ENCODE measurements at regions not wholly inside any gene's neighbourhood (a gene's known extent, or its start where the extent isn't known, plus 50 kb on each side); places are given as distances from the start of the nearest gene placed in this dataset.
A peak's percentile ranks its signal among the peaks of the same experiment; 100 is the strongest.
"Not testable (repeated sequence)": the region's sequence is repeated elsewhere in the genome, so short reads cannot be mapped to it uniquely, and the experiment has no call there.

DNA sequence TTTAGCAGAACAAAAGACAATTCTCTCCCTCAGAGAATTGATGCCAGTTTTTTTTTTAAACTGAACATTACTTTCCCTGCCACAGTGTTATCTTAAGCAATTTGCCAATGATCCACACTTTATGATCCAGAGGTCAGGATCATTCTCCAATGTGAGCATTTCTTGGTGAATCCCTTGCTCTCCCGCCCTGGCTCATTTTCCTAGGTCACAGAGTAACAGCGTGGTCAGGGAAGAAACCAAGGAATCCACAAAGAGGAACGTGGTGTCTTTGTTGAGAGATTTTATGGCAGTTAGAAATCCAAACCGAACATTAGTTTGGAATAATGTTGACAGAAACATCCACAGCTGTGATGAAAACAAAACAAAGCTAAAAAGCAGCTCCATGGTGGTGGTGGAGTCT, 250.3 kb downstream of the TTC32 start:
- no peak for DNase-seq (ENCODE audit: low read depth)

DNA sequence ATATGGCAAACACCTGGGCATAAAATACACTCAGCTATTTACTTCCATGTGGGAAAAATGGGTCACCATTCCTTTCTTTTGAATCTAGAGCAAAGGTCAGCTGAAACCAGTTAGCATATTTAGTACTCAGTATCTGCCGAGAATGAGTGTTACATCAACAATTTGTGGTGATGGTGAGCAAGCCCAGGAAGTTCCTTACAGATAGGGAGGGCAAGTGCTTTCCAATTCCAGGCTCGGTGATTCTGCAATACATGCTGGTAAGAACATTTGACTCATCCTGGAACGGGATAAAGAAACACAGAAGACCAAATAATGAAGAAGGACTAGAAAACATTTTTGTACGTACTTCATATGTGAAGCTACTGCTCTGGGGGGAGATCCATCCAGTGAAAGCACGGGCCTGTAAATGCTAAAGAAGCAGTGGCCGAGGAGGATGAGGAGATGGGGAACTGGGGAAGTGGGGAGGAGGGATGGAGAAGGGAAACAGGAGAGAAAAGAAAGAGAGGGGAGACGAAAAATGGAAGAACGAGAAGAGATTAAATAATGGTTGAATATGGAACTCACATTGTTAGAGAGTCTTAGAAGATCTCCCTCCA, 251.9 kb downstream of the TTC32 start:
- peak; percentile 96 for DNase-seq (ENCODE audit: low read depth)

DNA sequence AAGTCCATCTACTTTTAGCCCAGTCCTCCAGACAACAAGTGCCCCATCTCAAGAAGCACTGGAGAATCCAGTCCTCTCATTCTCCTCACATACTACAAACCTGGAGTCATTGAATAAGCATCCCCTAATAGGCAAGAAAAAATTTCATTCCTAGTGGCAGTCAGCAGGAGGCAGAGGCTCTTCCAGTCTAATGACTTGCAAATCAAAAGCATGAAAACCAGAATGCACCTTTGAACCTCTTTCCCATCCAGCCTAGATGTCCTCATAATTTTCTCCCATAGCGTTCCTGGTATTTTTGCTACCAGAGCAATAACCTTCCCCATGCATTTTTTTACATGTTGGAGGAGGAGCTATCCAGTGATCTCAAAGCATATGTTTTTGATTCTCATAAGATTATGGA, 252.6 kb downstream of the TTC32 start:
- DNase-seq (ENCODE audit: low read depth), result no peak

DNA sequence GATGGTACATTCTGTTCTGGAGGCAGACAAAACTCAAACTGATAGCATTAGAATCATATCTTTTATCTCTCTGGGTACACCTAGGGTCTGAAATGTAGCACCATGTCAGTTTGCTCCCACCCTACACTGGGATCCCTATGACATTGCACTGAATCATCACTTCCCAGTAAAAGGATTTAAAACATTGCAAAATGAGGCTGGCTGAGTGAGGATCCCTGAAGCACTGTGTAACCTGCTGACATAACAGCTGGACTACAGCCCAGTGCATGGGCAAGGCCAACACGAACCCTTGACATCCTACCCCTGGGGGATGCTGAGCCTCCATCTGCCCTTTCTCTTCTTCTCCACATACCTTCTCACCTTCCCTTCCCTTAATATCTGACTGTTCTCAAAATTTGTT, 253.2 kb downstream of the TTC32 start:
- DNase-seq (ENCODE audit: low read depth), result peak; percentile 79

DNA sequence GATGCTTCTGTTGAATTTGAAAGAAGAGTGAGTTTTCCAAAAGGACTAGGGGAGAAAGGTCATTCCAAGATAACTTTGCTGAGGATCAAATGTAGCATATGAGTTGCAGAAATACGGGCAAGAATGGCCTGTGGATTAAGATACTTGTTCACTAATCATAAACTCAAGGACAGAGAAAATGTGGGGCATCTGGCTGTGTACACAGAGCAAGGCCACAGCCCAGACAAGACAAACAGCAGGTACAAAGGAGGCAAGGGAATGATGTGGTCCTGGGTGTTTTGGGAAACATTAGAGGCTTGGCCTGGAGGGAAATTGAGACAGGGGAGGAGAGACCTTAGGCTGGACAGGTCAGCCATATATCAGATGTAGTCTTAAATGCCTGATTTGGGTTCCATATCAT, 254.8 kb downstream of the TTC32 start:
- no peak for DNase-seq (ENCODE audit: low read depth)

DNA sequence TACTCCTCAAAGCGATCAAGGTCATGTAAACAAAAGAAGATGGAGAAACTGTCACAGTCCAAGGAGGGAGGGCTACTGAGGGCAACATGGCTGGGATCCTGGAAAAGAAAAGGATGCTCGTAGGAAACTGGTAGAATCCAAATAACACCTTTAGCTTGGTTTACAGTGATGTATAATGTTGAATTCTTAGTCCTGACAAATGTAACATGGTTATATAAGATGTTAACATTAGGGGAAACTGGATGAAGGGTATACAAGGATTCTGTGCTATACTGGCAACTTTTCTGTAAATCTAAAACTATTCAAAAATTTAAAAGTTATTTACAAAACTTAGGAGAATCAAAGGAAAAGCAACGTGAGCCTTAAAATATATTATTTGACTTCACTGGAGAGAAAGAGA, 257.0 kb downstream of the TTC32 start:
- DNase-seq (ENCODE audit: low read depth), result no peak

DNA sequence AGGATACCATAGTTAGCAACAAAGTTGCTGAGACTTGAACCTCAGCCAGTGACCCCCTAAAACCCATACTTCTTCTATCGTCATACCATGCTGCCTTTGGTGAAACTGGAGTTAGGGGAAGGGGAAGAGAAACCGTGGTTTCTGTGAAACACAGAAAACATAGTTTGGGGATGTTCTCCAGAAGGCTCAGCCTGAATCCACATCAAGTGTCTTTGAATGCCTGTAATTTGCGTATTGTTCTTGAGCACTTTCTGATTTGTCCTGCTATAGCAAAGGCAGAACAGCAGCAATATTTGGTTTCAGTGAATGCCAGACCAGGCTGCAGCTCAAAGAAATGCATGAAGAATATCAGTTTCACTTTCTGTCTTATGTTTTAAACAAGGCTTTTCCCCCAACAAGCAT, 258.7 kb downstream of the TTC32 start:
- DNase-seq (ENCODE audit: low read depth), result no peak

DNA sequence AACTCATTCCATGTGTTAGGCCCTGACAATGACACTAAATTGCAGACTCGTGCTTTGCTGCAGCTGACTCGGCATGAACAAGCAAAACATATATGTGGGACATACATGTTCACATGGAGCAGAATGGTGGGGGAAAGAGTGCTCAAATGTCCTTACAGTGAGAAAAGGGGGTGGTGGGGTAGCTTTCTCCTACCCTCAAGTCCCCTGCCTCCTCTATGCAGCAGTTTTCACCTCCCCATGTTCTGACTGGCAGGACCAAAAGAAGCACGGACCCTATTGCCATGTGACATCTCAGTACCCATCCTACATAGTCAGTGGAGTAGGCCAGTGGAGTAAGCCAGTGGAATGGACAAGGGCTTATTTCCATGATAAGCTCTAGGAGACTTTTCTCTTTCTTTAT, 259.3 kb downstream of the TTC32 start:
- DNase-seq (ENCODE audit: low read depth), result no peak

DNA sequence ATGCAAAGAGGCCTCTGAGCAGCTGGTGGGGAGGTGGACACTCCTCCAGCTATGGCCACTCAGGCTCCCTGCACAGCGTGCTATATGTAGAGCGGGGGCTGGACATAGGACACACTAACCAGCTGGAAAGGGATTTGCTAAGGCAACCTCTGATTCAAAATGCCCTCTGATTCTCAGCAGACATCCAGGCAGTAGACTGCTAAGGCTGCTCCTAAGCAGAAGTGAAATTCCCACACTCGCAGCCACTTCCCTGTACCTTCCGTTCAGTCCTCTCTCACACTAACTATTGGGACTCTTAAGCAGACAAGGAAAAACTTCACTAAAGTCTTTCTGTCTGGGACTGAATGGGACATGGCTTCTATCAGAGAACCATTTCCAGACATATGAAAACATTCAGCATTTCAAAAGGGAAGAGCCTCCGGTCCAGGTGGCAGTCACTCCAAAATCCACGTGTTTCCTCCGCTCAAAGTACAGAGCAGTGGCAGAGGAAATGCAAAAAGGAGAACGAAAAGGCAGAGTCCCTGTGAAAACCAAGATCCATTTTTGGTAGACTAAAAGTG, 265.8 kb downstream of the TTC32 start:
- no peak for DNase-seq (ENCODE audit: low read depth)

DNA sequence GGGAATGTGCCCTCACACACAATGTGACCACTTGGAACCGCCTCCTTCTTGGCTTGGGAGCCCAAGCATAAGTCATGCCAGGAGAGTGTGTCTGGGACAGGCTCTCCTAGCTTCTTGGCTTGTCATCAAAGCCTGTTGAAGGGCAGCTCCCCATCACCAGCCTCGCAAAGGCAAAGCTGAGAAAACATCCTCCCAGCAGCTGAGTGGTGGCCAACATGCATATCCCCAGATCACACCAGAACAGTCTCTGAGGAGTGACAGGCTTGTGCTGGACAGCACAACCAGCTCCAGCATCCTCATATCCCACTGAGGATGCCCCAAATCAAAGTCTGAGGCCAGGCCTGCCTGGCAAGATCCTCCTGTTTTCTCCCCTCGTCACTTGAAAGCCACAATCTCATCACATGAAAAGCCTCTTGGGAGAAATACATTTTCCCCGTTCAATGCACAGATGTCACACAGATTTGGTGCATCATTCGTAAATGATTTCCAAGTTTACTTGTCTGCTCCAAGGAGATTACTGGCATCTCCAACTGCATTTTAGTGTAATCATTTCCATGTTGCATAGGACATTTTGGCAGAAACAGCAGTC, 269.3 kb downstream of the TTC32 start:
- no peak for DNase-seq (ENCODE audit: low read depth)

DNA sequence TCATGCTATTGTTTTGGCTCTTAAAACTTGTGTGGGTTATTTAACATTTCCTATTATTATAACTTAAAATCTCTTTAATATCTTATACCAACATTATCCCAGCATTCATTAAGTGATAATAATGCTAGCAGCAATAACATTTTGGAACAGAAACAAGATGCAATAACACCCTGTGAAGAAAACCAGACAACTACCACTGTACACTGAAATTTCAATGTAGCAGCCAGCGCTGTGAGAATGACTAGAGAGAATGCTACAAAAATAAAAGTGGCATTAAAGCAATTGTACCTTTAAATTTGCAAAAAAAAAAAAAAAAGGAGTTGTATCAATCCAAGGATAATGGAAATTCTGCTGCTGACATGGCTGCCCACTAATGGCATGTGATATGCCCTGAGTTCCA, 269.9 kb downstream of the TTC32 start:
- DNase-seq (ENCODE audit: low read depth), result no peak

DNA sequence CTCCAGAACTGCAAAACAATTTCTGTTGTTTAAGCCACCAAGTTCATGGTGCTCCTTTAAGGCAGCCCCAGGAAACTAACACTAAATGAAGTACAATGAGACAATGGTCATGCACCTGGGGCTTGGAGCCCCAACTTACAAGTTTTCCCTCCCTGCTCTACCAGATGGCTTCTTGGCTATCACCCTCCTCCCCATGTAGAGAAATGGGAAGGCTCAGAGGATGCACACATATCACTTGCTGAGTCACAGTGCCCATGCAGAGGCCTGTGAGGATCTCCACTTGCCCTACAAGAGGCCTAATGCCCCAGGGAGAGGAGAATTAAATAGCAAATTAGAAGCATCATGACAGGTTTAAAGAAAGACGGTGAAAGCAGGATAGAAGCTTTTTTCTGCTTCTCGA, 270.9 kb downstream of the TTC32 start:
- no peak for DNase-seq (ENCODE audit: low read depth)

DNA sequence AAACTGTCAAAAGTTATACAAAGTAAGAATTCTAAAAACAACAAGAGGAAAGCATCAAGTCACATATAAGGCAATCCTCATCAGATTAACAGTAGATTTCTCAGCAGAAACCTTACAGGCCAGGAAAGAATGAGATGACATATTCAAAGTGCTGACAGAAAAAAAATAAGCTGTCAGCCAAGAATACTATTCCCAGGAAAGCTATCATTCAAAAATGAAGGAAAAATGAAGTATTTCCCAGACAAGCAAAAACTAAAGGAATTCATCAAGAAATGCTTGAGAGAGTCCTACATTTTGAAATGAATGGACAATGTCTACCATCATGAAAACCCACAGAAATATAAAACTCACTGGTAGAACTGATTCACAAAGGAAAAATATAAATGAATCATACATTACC, 268.9 kb upstream of the OSR1 start:
- no peak for DNase-seq (ENCODE audit: low read depth)

DNA sequence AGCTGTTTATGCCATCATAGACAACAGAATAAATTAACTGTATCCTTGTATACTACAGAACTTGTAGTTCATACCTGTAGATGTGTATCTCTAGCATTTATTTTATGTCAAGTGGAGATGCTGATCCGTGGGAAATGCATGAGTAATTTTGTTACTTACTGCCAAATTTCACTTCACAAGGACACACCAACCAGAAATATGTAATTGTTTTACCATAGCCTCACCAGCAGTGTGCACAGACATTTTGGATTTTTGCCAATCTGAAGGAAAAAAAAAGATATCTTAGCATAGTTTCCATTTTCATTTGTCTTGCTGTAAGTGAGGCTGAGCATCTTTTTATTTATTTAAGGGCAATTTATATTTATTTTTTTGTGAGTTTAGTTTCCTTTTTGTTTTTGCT, 265.1 kb upstream of the OSR1 start:
- peak; percentile 64 for DNase-seq (ENCODE audit: low read depth)

DNA sequence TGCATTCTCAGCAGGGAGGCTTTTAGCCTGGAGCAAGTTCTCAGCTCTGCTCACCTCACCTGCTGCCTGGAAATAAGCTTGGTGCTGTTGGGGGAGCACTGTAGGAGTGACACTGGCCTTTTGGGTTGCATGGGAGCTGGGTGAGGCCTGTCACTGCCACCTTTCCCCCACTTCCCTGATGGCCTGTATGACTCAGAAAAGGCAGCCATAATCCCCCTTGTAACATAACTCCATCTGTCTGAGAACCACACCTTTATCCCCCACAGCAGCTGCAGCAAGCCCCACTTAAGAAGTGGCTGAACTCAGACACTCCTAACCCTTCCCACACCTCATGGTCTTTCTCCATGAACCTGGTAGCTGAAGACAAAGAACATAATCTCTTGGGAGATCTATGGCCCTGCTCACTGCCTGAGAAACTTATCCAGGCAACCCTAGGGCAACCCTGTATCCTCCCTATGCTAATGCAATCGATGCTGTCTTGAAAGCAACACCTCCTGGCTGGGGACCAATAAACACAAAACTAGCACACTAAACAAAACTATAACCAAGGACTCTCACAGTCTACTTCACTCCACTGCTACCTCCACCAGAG, 258.9 kb upstream of the OSR1 start:
- no peak for DNase-seq (ENCODE audit: low read depth)

DNA sequence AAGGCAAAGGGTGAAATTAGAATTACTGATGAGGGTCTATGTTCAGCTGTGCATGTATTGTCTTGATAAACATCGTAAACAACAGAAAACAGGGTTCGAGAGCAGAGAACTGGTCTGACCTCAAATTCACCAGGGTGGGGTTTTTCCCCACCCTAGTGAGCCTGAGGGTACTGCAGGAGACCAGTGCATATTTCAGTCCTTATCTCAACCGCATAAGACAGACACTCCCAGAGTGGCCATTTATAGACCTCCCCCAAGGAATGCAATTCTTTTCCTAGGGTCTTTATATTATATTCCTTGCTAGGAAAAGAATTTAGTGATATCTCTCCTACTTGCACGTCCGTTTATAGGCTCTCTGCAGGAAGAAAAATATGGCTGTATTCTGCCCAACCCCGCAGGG, 257.0 kb upstream of the OSR1 start:
- not testable (repeated sequence) for DNase-seq (ENCODE audit: low read depth)

DNA sequence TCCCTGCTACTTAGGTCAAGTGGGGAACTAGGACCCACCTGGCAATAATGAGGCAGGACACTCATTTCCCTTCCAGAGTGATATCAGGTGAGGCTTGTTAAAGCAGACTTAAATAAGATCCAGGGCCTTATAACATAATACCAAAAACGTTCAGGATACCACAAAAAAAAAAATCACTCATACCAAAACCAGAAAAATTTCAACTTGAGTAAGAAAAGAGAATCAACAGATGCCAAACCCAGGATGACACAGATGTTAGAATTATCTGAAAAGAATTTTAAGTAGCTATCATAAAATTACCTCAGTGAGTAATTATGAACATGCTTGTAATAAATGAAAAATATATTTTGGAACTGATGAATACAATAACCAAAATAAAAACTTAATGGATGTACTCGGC, 255.6 kb upstream of the OSR1 start:
- peak; percentile 68 for DNase-seq (ENCODE audit: low read depth)

DNA sequence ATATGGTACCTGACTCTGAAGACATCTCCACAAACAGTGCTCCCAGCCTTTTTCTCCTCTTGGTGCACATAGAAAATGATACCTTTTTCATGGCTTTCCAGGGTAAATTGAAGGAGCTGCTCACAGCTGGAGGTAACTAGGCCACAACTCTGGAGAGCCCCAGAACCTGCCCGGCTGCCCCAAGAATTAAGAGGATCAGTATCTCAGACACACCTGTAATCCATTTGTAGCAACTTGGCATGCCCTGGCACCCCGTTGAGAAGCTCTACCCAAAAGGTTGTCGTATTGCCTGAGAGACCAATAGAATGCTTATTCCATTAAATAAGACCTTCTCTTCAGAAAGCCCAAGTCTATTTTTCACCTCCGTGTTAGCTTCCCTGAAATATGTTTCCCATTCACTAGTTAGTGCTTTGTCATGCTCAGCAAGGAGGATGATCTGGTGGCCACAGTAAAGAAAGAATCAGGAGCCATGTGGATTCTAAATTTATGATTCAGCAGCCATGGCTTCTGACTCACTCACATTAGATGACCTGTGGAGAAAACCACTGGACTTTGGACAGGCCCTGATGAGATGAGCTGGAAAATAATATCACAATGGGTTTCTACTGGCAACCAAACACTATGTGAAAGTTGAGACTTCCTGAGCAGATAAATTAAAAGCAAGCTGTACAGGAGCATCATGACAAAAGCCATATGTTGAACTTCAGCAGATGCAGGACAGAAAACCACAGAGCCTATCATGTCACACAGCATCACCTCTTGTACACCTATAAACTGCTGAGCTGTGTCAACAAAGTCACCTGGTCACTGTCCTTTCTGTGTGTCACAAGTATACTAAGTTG, 253.3 kb upstream of the OSR1 start:
- peak; percentile 98 for DNase-seq (ENCODE audit: low read depth)

DNA sequence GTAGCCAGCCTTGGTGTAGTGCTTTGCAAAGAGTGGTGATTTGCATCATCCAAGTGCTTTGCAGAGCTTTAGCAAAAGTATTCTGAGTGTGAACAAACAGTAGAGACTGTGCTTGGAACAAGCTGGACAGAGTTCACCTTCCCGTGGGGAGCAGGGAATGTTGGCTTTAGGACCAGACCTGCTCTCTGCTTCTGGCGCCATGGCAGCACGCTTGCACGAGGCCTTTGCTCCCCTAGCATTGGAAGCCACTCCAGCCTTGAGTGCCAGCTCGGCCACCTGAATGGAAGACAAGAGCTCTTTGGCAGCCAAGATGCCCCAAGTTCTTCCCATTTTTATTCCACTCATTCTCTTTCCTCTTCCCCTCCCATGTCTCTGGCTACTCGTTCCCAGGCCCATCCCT, 250.8 kb upstream of the OSR1 start:
- no peak for DNase-seq (ENCODE audit: low read depth)

DNA sequence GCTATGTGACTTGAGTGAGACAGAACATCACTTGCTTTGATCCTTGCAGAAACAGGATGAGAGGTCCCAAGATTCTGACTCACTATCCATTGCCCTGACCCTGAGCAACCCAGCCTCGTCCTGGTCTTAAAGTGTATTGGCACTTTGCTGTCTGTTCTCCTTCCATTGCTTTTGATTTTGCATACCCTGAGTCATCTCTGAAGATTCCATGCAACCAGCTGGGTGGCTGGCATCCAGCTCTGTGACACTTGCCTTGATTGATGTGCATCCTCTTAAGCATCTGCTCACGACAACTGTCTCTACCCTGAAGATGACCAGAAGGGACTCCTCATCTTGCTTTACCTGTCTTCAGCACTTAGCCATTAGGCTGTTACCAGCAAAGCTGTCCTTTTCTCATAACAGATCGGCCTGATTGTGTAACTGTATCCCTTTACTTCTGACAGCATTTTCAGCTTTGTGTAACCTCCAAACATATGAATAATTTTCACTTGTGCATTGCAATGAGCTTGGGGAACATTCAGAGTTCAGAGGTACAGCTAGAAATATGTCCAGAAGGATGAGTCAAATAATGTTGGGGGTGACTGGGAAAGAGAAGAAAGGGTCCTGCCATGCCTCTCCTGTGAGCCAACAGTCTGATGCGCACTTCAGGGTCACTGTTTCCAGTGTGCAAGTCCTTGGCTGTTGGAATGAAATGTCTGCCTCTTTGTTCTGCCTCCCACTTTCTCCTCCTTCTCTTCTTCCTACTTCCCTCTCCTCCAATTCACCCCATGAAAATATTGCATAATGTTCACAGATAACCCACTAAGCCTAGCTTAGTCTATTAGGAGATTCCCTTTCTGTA, 249.7 kb upstream of the OSR1 start:
- DNase-seq (ENCODE audit: low read depth), result peak; percentile 97

DNA sequence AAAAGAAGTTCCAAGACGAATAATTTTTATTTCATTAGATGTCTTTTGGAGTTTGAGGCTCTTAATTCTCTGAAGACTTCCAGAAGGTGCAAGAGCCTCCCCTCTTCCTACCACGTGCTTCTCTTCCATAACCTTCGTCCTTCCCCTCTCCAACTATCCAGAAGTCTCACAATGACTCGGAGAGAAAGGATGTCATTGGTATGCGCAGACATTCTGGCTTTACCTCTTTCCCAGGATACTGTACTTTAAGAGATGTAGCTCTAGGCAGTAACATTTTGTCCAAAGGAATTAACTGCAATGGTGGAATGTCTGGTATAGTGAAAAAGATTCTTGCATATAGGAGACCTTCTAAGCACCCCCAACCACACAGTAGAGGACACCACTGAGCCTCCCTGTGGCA, 249.0 kb upstream of the OSR1 start:
- DNase-seq (ENCODE audit: low read depth), result peak; percentile 58

DNA sequence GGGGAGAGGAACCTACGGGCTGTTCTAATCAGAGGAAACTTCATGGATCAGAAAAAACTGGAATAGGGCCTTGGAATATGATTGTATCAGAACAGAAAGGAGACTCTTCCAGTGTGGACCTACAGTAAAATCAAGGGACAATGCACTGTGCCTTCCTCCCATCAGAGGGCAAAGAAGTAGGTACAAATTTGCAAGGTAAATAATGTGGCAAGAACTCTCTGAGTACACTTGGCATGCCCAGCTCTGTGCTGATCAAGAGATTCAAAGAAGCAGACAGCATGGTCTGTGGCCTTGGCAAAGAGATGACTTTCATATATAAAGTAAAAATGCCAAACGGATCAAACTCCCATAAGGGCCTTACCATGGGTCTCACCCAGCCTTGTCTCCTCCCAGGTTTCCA, 242.6 kb upstream of the OSR1 start:
- DNase-seq (ENCODE audit: low read depth), result no peak

All from HS-5 (cell line).